Thyroid gland (tissue), 4 donors: ENCODE measurements at regions not wholly inside any gene's neighbourhood (a gene's known extent, or its start where the extent isn't known, plus 50 kb on each side); places are given as distances from the start of the nearest gene placed in this dataset.

Source experiments
- POLR2A ChIP-seq, 2 donors: fragments of 450-650 bp; IDR thresholded peaks; one replicate each; pipeline ENCODE4 v1.6.1; 2017; ENCODE audit warnings: antibody characterized with exemption in 2 of 2, mild to moderate bottlenecking in 2 of 2, moderate library complexity in 1 of 2
- TF ChIP-seq, protein P1 (sequence below), 6 experiments: fragments of 200-600 bp in 3 of 6; fragments of 450-650 bp in 3 of 6; sonication (generic) in 3 of 6; IDR thresholded peaks; one replicate each; pipeline ENCODE4 v1.5.1; 2016 to 2019; ENCODE audit warnings: antibody characterized with exemption in 6 of 6, mild to moderate bottlenecking in 2 of 6, inconsistent platforms in 1 of 6, moderate library complexity in 1 of 6

DNA sequence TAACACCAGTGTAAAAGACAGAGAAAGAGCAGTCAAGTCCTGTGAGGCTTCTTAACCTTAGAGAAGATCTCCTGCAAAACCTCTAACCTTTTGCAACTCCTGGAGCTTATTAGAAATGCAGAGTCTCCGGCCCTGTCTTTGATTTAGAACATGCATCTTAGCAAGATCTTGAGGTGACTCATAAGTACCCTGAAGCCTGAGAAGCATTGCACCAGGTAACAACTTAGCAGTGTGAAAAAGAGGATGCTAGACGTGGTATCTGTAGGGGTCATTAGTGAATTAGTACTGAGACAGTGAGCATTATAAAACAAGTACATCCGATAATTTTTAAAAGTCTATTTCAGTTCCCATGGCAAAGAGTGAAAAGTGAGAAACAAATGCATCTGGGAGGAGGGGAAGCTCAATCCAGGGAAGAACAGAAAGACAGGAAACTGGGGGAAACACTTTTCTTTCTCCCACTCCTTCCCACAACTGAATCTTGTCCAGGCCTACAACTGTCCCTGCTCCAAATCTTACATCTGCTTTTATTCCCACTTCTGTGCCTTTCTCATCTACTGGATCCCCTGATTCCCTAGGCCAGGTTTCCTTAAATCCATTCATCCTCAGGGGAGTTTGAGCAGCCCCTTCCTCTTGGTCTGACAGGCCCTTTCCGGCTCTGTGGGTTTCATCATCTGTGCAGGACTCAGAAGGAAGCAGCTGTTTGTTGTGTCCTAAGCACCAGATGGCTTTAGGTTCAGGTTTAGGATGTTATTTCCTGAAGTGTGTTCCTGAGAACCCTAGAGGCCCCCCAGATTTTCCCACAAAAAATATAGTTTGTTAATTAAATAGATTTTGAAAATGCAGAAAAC lies 128.1 kb upstream of the IL12A start:
- TF ChIP-seq, protein P1, sequence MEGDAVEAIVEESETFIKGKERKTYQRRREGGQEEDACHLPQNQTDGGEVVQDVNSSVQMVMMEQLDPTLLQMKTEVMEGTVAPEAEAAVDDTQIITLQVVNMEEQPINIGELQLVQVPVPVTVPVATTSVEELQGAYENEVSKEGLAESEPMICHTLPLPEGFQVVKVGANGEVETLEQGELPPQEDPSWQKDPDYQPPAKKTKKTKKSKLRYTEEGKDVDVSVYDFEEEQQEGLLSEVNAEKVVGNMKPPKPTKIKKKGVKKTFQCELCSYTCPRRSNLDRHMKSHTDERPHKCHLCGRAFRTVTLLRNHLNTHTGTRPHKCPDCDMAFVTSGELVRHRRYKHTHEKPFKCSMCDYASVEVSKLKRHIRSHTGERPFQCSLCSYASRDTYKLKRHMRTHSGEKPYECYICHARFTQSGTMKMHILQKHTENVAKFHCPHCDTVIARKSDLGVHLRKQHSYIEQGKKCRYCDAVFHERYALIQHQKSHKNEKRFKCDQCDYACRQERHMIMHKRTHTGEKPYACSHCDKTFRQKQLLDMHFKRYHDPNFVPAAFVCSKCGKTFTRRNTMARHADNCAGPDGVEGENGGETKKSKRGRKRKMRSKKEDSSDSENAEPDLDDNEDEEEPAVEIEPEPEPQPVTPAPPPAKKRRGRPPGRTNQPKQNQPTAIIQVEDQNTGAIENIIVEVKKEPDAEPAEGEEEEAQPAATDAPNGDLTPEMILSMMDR (IDR thresholded peaks at IDR 0.05): no peak
- TF ChIP-seq POLR2A (IDR thresholded peaks at IDR 0.05): no peak
